Esophagus muscularis mucosa (tissue), 4 donors: ENCODE measurements at regions not wholly inside any gene's neighbourhood (a gene's known extent, or its start where the extent isn't known, plus 50 kb on each side); places are given as distances from the start of the nearest gene placed in this dataset.

Source experiments
- DNase-seq: peaks from one replicate; pipeline ENCODE4 v3.0.0-alpha.2; 2017; ENCODE audit errors: extremely low spot score
- H3K27ac ChIP-seq, 4 donors: fragments of 200-600 bp; sonication (generic); replicated peaks in 1 of 4; 1 replicate in 3 of 4; 2 replicates in 1 of 4; pipeline ENCODE4 v1.5.1; 2016 to 2019; ENCODE audit warnings: mild to moderate bottlenecking in 1 of 4
- H3K27me3 ChIP-seq, 4 donors: fragments of 200-600 bp; sonication (generic); one replicate each; pipeline versions ENCODE4 v1.5.1 to v1.6.0; 2016 to 2019
- H3K36me3 ChIP-seq, 4 donors: fragments of 200-600 bp; sonication (generic); one replicate each; pipeline ENCODE4 v1.5.1; 2016 to 2019
- H3K4me1 ChIP-seq, 4 donors: fragments of 200-600 bp; sonication (generic); one replicate each; pipeline ENCODE4 v1.5.1; 2016 to 2019
- H3K4me3 ChIP-seq, 4 donors: fragments of 200-600 bp; sonication (generic); 1 replicate in 2 of 4; 2 replicates in 2 of 4; pipeline ENCODE4 v1.5.1; 2016 to 2019; ENCODE audit warnings: mild to moderate bottlenecking in 4 of 4, moderate library complexity in 1 of 4
- H3K9me3 ChIP-seq, 4 donors: fragments of 200-600 bp; sonication (generic); 1 replicate in 3 of 4; 2 replicates in 1 of 4; pipeline ENCODE4 v1.5.1; 2016 to 2019
- EP300 ChIP-seq: sonication (generic); formaldehyde crosslinking; IDR thresholded peaks from one replicate; pipeline ENCODE4 v1.6.1; 2017; ENCODE audit warnings: antibody characterized with exemption
- POLR2A ChIP-seq: fragments of 450-650 bp; IDR thresholded peaks from one replicate; pipeline ENCODE4 v1.6.1; 2017; ENCODE audit warnings: antibody characterized with exemption, moderate library complexity, mild to moderate bottlenecking, low read depth
- POLR2AphosphoS5 ChIP-seq, 2 donors: sonication (generic); formaldehyde crosslinking; IDR thresholded peaks; one replicate each; pipeline ENCODE4 v1.6.1; 2017; ENCODE audit warnings: antibody characterized with exemption in 2 of 2
- WGBS: methylation state at CpG from one replicate; pipeline ENCODE4 v1.1.5; 2018; 5-methylcytosine and 5-hydroxymethylcytosine counted together
- intact Hi-C: fragments of 100-400 bp; cut with DNase I; formaldehyde crosslinking; loops from one replicate; pipeline ENCODE4 v1.15.1; 2023
- TF ChIP-seq, protein P1 (sequence below), 3 experiments: fragments of 200-600 bp in 2 of 3; fragments of 450-650 bp in 1 of 3; sonication (generic) in 2 of 3; IDR thresholded peaks; one replicate each; pipeline ENCODE4 v1.5.1; 2017 to 2019; ENCODE audit warnings: antibody characterized with exemption in 3 of 3, mild to moderate bottlenecking in 2 of 3, moderate library complexity in 1 of 3

DNA sequence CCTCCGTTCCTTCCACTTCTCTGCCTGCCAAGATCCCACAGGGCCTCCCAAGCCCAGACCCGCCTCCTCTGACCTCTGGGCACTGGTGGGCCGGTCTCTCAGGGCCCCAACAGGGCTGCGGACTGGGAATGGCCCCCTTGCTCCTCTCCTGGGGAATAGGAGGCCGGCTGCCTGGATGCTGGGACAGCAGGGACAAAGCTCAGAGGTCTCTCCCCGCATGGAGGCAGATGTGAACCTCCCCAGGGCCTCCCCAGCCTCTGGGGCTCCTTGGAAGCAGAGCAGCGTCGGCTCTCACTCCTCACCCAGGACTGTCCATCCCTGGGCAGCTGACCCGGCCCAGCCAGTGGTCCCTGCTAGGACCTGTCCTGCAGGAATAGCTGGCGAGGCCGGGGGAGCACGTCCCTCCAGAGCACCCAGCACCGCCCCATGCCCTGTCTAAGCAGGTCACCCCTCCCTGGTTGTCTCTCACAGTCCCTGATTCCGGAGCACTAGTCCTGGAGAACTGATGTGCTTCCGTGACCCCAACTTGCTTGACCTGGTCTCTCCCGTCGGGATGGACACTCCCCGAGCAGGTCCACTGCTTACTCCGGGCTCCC lies 85.8 kb downstream of the RTL6 start:
- H3K27me3 ChIP-seq = no peaks in the 10 kb centered on the region
- no peaks in the 10 kb centered on the region for H3K36me3 ChIP-seq
- intact Hi-C loops = no loop called here
- peaks cover 0 to 4% (median 0%) of the 10 kb centered on the region in 4 donors for H3K9me3 ChIP-seq
- no peak overlapping the region for H3K4me3 ChIP-seq
- no peak overlapping the region for H3K27ac ChIP-seq
- peaks cover 7 to 16% (median 11%) of the 10 kb centered on the region in 4 donors for H3K4me1 ChIP-seq
- TF ChIP-seq, protein P1, sequence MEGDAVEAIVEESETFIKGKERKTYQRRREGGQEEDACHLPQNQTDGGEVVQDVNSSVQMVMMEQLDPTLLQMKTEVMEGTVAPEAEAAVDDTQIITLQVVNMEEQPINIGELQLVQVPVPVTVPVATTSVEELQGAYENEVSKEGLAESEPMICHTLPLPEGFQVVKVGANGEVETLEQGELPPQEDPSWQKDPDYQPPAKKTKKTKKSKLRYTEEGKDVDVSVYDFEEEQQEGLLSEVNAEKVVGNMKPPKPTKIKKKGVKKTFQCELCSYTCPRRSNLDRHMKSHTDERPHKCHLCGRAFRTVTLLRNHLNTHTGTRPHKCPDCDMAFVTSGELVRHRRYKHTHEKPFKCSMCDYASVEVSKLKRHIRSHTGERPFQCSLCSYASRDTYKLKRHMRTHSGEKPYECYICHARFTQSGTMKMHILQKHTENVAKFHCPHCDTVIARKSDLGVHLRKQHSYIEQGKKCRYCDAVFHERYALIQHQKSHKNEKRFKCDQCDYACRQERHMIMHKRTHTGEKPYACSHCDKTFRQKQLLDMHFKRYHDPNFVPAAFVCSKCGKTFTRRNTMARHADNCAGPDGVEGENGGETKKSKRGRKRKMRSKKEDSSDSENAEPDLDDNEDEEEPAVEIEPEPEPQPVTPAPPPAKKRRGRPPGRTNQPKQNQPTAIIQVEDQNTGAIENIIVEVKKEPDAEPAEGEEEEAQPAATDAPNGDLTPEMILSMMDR (IDR thresholded peaks at IDR 0.05) = no peak
- TF ChIP-seq POLR2AphosphoS5 (IDR thresholded peaks at IDR 0.05) (no peak), EP300 (no peak), POLR2A (no peak)
- DNase-seq = no peak
- WGBS = 89% methylated on average over 18 of the region's 19 CpGs

DNA sequence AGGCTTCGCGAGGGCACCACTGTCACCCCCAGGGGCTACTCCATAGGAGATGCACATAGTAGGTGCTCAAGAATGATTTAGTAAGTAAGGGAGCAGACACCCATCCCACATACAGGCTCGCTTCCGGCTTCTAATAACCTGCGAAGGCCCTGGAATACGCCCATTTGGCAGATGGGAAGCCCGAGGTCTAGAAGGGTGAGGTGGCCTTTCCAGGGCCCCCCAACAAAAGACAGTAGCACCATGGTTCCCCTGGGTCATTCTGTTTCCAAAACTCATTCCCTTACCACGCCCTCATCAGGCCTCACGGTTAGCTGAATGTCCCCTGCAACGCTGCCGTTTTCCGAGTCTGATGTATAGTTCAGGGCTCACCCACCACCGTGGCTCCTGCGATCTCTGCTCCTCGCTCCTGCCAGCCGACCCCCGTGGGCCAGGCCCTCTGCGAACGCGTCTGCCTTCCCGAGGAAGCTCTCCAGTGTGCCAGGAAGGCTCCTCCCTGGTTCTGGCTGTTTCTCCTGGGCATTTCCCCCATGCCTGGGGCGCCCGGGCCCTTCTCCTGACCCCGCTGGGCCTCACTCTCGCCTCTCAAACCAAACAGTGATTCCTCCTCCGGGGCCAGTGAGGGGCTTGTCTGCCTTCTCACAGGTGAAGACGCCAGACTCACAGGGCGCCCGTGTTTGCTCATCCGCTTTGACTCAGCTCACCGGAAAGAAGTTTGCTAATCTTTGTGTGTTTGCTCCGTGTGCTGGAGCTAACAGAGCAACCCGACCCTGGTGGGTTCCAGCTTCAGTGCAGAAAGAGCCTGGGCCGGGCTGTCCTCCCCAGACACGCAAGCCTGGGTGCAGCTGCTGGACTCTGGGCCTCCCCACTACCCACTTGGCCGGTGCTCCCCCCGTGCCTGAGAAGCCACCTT lies 86.6 kb downstream of the RTL6 start:
- WGBS = 74% methylated on average over 32 of the region's 37 CpGs
- no peak for DNase-seq
- TF ChIP-seq, protein P1 (IDR thresholded peaks at IDR 0.05) = no peak
- TF ChIP-seq POLR2AphosphoS5 (IDR thresholded peaks at IDR 0.05) = no peak
- TF ChIP-seq EP300 = no peak
- TF ChIP-seq POLR2A = no peak
- H3K4me1 ChIP-seq = peaks cover 7 to 16% (median 11%) of the 10 kb centered on the region in 4 donors
- peaks cover 0 to 4% (median 0%) of the 10 kb centered on the region in 4 donors for H3K9me3 ChIP-seq
- no peak overlapping the region for H3K4me3 ChIP-seq
- no peak overlapping the region for H3K27ac ChIP-seq
- no peaks in the 10 kb centered on the region for H3K27me3 ChIP-seq
- intact Hi-C loops = no loop called here
- no peaks in the 10 kb centered on the region for H3K36me3 ChIP-seq

DNA sequence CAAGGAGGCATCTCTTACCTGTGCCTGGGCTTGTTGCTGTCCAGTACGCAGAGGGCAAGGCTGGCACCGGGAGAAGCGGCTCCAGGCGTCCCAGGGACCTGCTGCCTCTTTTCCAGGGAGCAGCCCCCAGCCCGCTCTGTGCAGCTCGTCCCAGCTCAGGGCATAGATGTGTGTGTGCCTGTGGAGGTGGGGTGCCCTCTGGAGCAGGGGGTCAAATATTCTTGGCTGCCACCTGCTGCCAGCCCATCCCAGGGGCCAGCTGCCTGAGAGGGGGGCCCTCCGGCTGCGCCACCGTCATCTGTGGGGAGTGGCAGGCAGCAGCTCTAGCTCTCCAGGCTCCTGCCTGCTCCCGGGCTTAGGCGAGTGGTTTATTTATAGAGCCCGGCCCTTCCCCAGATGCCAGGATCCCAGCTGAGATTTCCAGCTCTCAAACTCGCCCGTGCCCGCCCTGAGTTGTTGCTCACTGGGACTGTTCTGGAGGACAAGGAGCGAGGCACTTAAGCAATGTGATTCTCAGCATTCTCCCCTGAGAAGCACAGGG lies 87.5 kb downstream of the RTL6 start:
- no peak for DNase-seq
- WGBS = 90% methylated on average over 2 of the region's 16 CpGs
- no peak overlapping the region for H3K27ac ChIP-seq

GRCh38 chr22:44409974-44410316 lies 88.1 kb downstream of the RTL6 start:
- Histone ChIP-seq H3K4me3 (no peak overlapping the region), H3K4me1 (peaks cover 7 to 16% (median 11%) of the 10 kb centered on the region in 4 donors), H3K36me3 (no peaks in the 10 kb centered on the region), H3K27me3 (no peaks in the 10 kb centered on the region), H3K9me3 (no peaks in the 10 kb centered on the region), H3K27ac (no peak overlapping the region)
- no peak for DNase-seq
- TF ChIP-seq EP300 (no peak), POLR2A (no peak), POLR2AphosphoS5 (IDR thresholded peaks at IDR 0.05) (no peak)
- TF ChIP-seq, protein P1 (IDR thresholded peaks at IDR 0.05) = no peak
- WGBS = 68% methylated on average over 7 of the region's 7 CpGs
- intact Hi-C loops = no loop called here

More for the DNA sequence above, 87.5 kb downstream of the RTL6 start:
- no peak for TF ChIP-seq EP300
- H3K27me3 ChIP-seq = no peaks in the 10 kb centered on the region
- H3K36me3 ChIP-seq = no peaks in the 10 kb centered on the region
- H3K9me3 ChIP-seq = peaks cover 0 to under 1% (median 0%) of the 10 kb centered on the region in 4 donors
- intact Hi-C loops = no loop called here
- H3K4me3 ChIP-seq = no peak overlapping the region
- peaks cover 7 to 16% (median 11%) of the 10 kb centered on the region in 4 donors for H3K4me1 ChIP-seq
